ENCODE measurements at regions not wholly inside any gene's neighbourhood (a gene's known extent, or its start where the extent isn't known, plus 50 kb on each side); places are given as distances from the start of the nearest gene placed in this dataset.
"Not testable (repeated sequence)": the region's sequence is repeated elsewhere in the genome, so short reads cannot be mapped to it uniquely, and the experiment has no call there.

- DNase-seq (ENCODE audit: low spot score), result no peak
- TF ChIP-seq CTCF (IDR thresholded peaks at IDR 0.05; ENCODE audit: borderline replicate concordance, control extremely low read depth, extremely low read depth, insufficient read depth, missing control alignments), result no peak
- in situ Hi-C loops (cut with MboI; ENCODE audit: low sequenced_read_pairs, unreplicated experiment), result no loop called here
These were observed 199.1 kb upstream of the ARL4C start for GRCh38 chr2:234695981-234696380.

- in situ Hi-C loops (cut with MboI; ENCODE audit: low sequenced_read_pairs, unreplicated experiment), result no loop called here
- TF ChIP-seq CTCF (IDR thresholded peaks at IDR 0.05; ENCODE audit: borderline replicate concordance, control extremely low read depth, extremely low read depth, insufficient read depth, missing control alignments), result no peak
- no peak for DNase-seq (ENCODE audit: low spot score)
These were observed 197.5 kb upstream of the ARL4C start for GRCh38 chr2:234694244-234695013.

GRCh38 chr2:234693681-234694190 is 196.9 kb upstream of the ARL4C start:
- in situ Hi-C loops (cut with MboI; ENCODE audit: low sequenced_read_pairs, unreplicated experiment); DNase-seq (ENCODE audit: low spot score): not testable (repeated sequence)

GRCh38 chr2:234693191-234693590 is 196.3 kb upstream of the ARL4C start:
- DNase-seq (ENCODE audit: low spot score); in situ Hi-C loops (cut with MboI; ENCODE audit: low sequenced_read_pairs, unreplicated experiment): not testable (repeated sequence)

GRCh38 chr2:234691968-234692955 is 195.4 kb upstream of the ARL4C start:
- DNase-seq (ENCODE audit: low spot score), result no peak
- no peak for TF ChIP-seq CTCF (IDR thresholded peaks at IDR 0.05; ENCODE audit: borderline replicate concordance, control extremely low read depth, extremely low read depth, insufficient read depth, missing control alignments)
- in situ Hi-C loops (cut with MboI; ENCODE audit: low sequenced_read_pairs, unreplicated experiment), result no loop called here

GRCh38 chr2:234691214-234691575 is 194.3 kb upstream of the ARL4C start:
- no peak for TF ChIP-seq CTCF (IDR thresholded peaks at IDR 0.05; ENCODE audit: borderline replicate concordance, control extremely low read depth, extremely low read depth, insufficient read depth, missing control alignments)
- DNase-seq (ENCODE audit: low spot score), result no peak
- in situ Hi-C loops (cut with MboI; ENCODE audit: low sequenced_read_pairs, unreplicated experiment), result no loop called here

- no peak for TF ChIP-seq CTCF (IDR thresholded peaks at IDR 0.05; ENCODE audit: borderline replicate concordance, control extremely low read depth, extremely low read depth, insufficient read depth, missing control alignments)
- in situ Hi-C loops (cut with MboI; ENCODE audit: low sequenced_read_pairs, unreplicated experiment), result no loop called here
- DNase-seq (ENCODE audit: low spot score), result no peak
These were observed 193.8 kb upstream of the ARL4C start for GRCh38 chr2:234690569-234691213.

All from GM13976 (cell line).